ENCODE measurements at regions not wholly inside any gene's neighbourhood (a gene's known extent, or its start where the extent isn't known, plus 50 kb on each side); places are given as distances from the start of the nearest gene placed in this dataset.

GRCh38 chr5:4969351-4969750 lies 170.8 kb upstream of the ADAMTS16 start:
- H3K4me3 ChIP-seq (replicated peaks in 1 of 3; ENCODE audit: insufficient read depth in 1 of 3, low read depth in 1 of 3, low read length in 3 of 3): no peak overlapping the region
- no peak for FAIRE-seq
- no TSS peak for BruUV-seq (replicated peaks)
- no peak for DNase-seq (ENCODE audit: low read depth, low spot score)
- CTCF ChIA-PET: no interaction called here
- no peaks in the 10 kb centered on the region for H3K27me3 ChIP-seq (ENCODE audit: control insufficient read depth in 2 of 2, insufficient read depth in 2 of 2, low read length in 2 of 2)
- no peaks in the 10 kb centered on the region for H3K9me1 ChIP-seq (replicated peaks; ENCODE audit: control insufficient read depth, extremely low read depth, insufficient read depth, low read length)
- TF ChIP-seq MYC (IDR thresholded peaks at IDR 0.05; ENCODE audit: low read depth, low read length) (no peak), FOS (IDR thresholded peaks at IDR 0.05; ENCODE audit: borderline replicate concordance, insufficient read depth, low read length) (no peak)
- H2AFZ ChIP-seq (ENCODE audit: low read depth, low read length): no peak overlapping the region
- no peaks in the 10 kb centered on the region for H3K79me2 ChIP-seq (ENCODE audit: control insufficient read depth, insufficient read depth, low read length)
- POLR2A ChIA-PET: no interaction called here
- dilution Hi-C loops (cut with MboI; ENCODE audit: extremely low pct_ligation_motif_present, low sequenced_read_pairs): no loop called here
- intact Hi-C loops (cut with micrococcal nuclease): no loop called here
- no peaks in the 10 kb centered on the region for H4K20me1 ChIP-seq (replicated peaks; ENCODE audit: control insufficient read depth, extremely low read depth, insufficient read depth, low read length)
- no peak overlapping the region for H3K4me2 ChIP-seq (ENCODE audit: insufficient read depth, low read length)
- H3K27ac ChIP-seq (ENCODE audit: insufficient read depth, low read depth, low read length): no peak overlapping the region
- H3K4me1 ChIP-seq (ENCODE audit: control insufficient read depth, extremely low read depth, insufficient read depth, low read length): no peaks in the 10 kb centered on the region
- no peaks in the 10 kb centered on the region for H3K36me3 ChIP-seq (ENCODE audit: control insufficient read depth in 2 of 2, extremely low read depth in 1 of 2, insufficient read depth in 2 of 2, low read length in 2 of 2)
- no peak overlapping the region for H3K9ac ChIP-seq (replicated peaks; ENCODE audit: extremely low read depth, insufficient read depth, low read length)
- H3K9me3 ChIP-seq (replicated peaks; ENCODE audit: control insufficient read depth, insufficient read depth, low read length): peaks cover 2% of the 10 kb centered on the region

GRCh38 chr5:4970171-4970570 lies 170.0 kb upstream of the ADAMTS16 start:
- intact Hi-C loops (cut with micrococcal nuclease): no loop called here
- CTCF ChIA-PET: no interaction called here
- no peak for TF ChIP-seq MAX (IDR thresholded peaks at IDR 0.05; ENCODE audit: insufficient read depth, insufficient read length)
- no TSS peak for BruUV-seq (replicated peaks)
- no peaks in the 10 kb centered on the region for H3K9me1 ChIP-seq (replicated peaks; ENCODE audit: control insufficient read depth, extremely low read depth, insufficient read depth, low read length)
- H3K27ac ChIP-seq (ENCODE audit: insufficient read depth, low read depth, low read length): no peak overlapping the region
- H3K9ac ChIP-seq (replicated peaks; ENCODE audit: extremely low read depth, insufficient read depth, low read length): no peak overlapping the region
- no peak for FAIRE-seq
- no peak overlapping the region for H3K4me3 ChIP-seq (replicated peaks in 1 of 3; ENCODE audit: insufficient read depth in 1 of 3, low read depth in 1 of 3, low read length in 3 of 3)
- no peaks in the 10 kb centered on the region for H4K20me1 ChIP-seq (replicated peaks; ENCODE audit: control insufficient read depth, extremely low read depth, insufficient read depth, low read length)
- POLR2A ChIA-PET: no interaction called here
- no peaks in the 10 kb centered on the region for H3K36me3 ChIP-seq (ENCODE audit: control insufficient read depth in 2 of 2, extremely low read depth in 1 of 2, insufficient read depth in 2 of 2, low read length in 2 of 2)
- no peak for DNase-seq (ENCODE audit: low read depth, low spot score)
- no peaks in the 10 kb centered on the region for H3K79me2 ChIP-seq (ENCODE audit: control insufficient read depth, insufficient read depth, low read length)
- dilution Hi-C loops (cut with MboI; ENCODE audit: extremely low pct_ligation_motif_present, low sequenced_read_pairs): no loop called here
- H3K4me2 ChIP-seq (ENCODE audit: insufficient read depth, low read length): no peak overlapping the region
- no peaks in the 10 kb centered on the region for H3K4me1 ChIP-seq (ENCODE audit: control insufficient read depth, extremely low read depth, insufficient read depth, low read length)
- H3K9me3 ChIP-seq (replicated peaks; ENCODE audit: control insufficient read depth, insufficient read depth, low read length): peaks cover 3% of the 10 kb centered on the region
- H3K27me3 ChIP-seq (ENCODE audit: control insufficient read depth in 2 of 2, insufficient read depth in 2 of 2, low read length in 2 of 2): no peaks in the 10 kb centered on the region
- H2AFZ ChIP-seq (ENCODE audit: low read depth, low read length): no peak overlapping the region
